OCI-LY1 (cell line): ENCODE measurements at regions not wholly inside any gene's neighbourhood (a gene's known extent, or its start where the extent isn't known, plus 50 kb on each side); places are given as distances from the start of the nearest gene placed in this dataset.

Experiments
- H2AFZ ChIP-seq: fragments of 200-600 bp; sonication (generic), shearing (Covaris generic); 2 replicates; pipeline ENCODE4 v1.6.0; 2014; ENCODE audit warnings: antibody characterized with exemption, mild to moderate bottlenecking, low read length
- H3F3A ChIP-seq: fragments of 200-600 bp; sonication (generic), shearing (Covaris generic); 2 replicates; pipeline ENCODE4 v1.6.0; 2014; ENCODE audit warnings: mild to moderate bottlenecking, antibody characterized with exemption, low read length, moderate library complexity; ENCODE audit not compliant: insufficient read depth
- H3K27ac ChIP-seq: fragments of 200-600 bp; sonication (generic); 2 replicates; pipeline ENCODE4 v1.5.1; 2014; ENCODE audit warnings: low read length, mixed run types, mild to moderate bottlenecking, low read depth; ENCODE audit not compliant: poor library complexity, severe bottlenecking
- H3K27me3 ChIP-seq: fragments of 200-600 bp; sonication (generic); 2 replicates; pipeline ENCODE4 v1.6.0; 2014; ENCODE audit warnings: antibody characterized with exemption, mild to moderate bottlenecking, low read length, moderate library complexity; ENCODE audit not compliant: insufficient read depth
- H3K36me3 ChIP-seq: fragments of 200-600 bp; sonication (generic); 2 replicates; pipeline ENCODE4 v1.6.1; 2014; ENCODE audit warnings: mild to moderate bottlenecking, antibody characterized with exemption, low read length, moderate library complexity, mixed read lengths; ENCODE audit not compliant: insufficient read depth
- H3K4me1 ChIP-seq: fragments of 200-600 bp; sonication (generic); 2 replicates; pipeline ENCODE4 v1.5.1; 2014; ENCODE audit warnings: mild to moderate bottlenecking, low read length, moderate library complexity; ENCODE audit not compliant: insufficient read depth, severe bottlenecking
- H3K4me2 ChIP-seq: fragments of 200-600 bp; sonication (generic), shearing (Covaris generic); 2 replicates; pipeline ENCODE4 v1.6.1; 2014; ENCODE audit warnings: low read length
- H3K4me3 ChIP-seq: fragments of 200-600 bp; sonication (generic); 2 replicates; pipeline ENCODE4 v1.5.1; 2014; ENCODE audit warnings: low read length, low read depth, mild to moderate bottlenecking, mixed read lengths; ENCODE audit not compliant: poor library complexity, severe bottlenecking
- H3K79me2 ChIP-seq: fragments of 200-600 bp; shearing (Covaris generic); 2 replicates; pipeline ENCODE4 v1.6.1; 2016; ENCODE audit warnings: mixed run types, low read length, mixed read lengths; ENCODE audit not compliant: insufficient read depth
- H3K9ac ChIP-seq: fragments of 200-600 bp; sonication (generic), shearing (Covaris generic); 2 replicates; pipeline ENCODE4 v1.6.1; 2014; ENCODE audit warnings: mild to moderate bottlenecking, low read length, mixed read lengths
- H3K9me2 ChIP-seq: fragments of 200-600 bp; sonication (generic), shearing (Covaris generic); 2 replicates; pipeline ENCODE4 v1.6.1; 2014; ENCODE audit warnings: low read depth, mild to moderate bottlenecking, low read length, mixed read lengths
- H3K9me3 ChIP-seq: fragments of 200-600 bp; shearing (Covaris generic); 2 replicates; pipeline ENCODE4 v1.6.1; 2014; ENCODE audit warnings: low read length, mixed read lengths
- H4K20me1 ChIP-seq: fragments of 200-600 bp; sonication (generic), shearing (Covaris generic); 2 replicates; pipeline ENCODE4 v1.6.0; 2016; ENCODE audit warnings: mild to moderate bottlenecking, low read length; ENCODE audit not compliant: insufficient read depth
- EZH2 ChIP-seq: fragments of 200-600 bp; sonication (generic), shearing (Covaris generic); IDR thresholded peaks from 2 replicates; pipeline ENCODE4 v1.8.0; 2017; ENCODE audit warnings: borderline replicate concordance, mixed run types, mild to moderate bottlenecking, antibody characterized with exemption, low read length, moderate library complexity, mixed read lengths
- TF ChIP-seq, protein P1 (sequence below): fragments of 200-600 bp; sonication (generic), shearing (Covaris generic); IDR thresholded peaks from 2 replicates; pipeline ENCODE4 v1.5.1; 2017; ENCODE audit warnings: mild to moderate bottlenecking, antibody characterized with exemption, low read length, moderate library complexity, mixed read lengths

DNA sequence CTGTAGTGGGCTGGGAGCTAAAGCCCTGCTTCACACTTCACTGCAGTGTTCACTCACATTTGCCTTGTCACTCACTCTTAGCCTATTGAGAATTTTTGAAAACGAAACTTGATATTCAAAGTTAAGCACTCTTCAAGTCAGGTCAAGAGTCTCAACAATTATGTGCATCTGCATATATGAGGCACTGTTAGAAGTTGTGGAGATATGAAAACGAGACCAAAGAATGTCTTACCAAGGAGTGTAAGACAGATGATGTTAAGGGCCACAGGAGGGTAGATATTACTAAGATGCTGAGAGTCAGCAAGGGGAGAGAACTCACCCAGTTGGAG, 64.7 kb upstream of the GJA8 start:
- no peaks in the 10 kb centered on the region for H4K20me1 ChIP-seq
- no peak overlapping the region for H3K27ac ChIP-seq
- no peaks in the 10 kb centered on the region for H3K27me3 ChIP-seq
- no peak overlapping the region for H3K9ac ChIP-seq
- no peaks in the 10 kb centered on the region for H3K9me3 ChIP-seq
- H3K4me3 ChIP-seq = no peak overlapping the region
- no peak overlapping the region for H3K4me2 ChIP-seq
- H3K36me3 ChIP-seq = no peaks in the 10 kb centered on the region
- no peaks in the 10 kb centered on the region for H3K79me2 ChIP-seq
- H2AFZ ChIP-seq = no peak overlapping the region
- H3F3A ChIP-seq = no peaks in the 10 kb centered on the region
- no peaks in the 10 kb centered on the region for H3K4me1 ChIP-seq
- TF ChIP-seq, protein P1, sequence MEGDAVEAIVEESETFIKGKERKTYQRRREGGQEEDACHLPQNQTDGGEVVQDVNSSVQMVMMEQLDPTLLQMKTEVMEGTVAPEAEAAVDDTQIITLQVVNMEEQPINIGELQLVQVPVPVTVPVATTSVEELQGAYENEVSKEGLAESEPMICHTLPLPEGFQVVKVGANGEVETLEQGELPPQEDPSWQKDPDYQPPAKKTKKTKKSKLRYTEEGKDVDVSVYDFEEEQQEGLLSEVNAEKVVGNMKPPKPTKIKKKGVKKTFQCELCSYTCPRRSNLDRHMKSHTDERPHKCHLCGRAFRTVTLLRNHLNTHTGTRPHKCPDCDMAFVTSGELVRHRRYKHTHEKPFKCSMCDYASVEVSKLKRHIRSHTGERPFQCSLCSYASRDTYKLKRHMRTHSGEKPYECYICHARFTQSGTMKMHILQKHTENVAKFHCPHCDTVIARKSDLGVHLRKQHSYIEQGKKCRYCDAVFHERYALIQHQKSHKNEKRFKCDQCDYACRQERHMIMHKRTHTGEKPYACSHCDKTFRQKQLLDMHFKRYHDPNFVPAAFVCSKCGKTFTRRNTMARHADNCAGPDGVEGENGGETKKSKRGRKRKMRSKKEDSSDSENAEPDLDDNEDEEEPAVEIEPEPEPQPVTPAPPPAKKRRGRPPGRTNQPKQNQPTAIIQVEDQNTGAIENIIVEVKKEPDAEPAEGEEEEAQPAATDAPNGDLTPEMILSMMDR = no peak
- no peak for TF ChIP-seq EZH2
- H3K9me2 ChIP-seq = no peaks in the 10 kb centered on the region

DNA sequence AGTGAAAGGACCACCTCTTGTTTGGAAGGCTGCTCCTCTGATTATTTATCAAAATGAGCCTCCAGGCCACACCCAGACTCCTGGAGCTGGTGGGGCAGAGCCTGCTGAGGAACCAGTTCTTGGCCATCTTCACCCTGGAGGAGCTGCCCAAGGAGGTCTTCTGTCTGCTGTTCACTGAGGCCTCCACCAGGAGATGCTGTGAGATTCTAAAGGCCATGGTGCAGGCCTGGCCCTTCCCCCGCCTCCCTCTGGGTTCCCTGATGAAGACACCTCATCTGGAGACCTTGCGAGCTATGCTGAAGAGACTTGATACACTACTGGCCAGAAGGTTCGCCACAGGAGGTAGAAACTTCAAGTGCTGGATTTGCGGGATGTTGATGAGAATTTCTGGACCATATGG, 61.7 kb upstream of the GJA8 start:
- Histone ChIP-seq H3K36me3 (no peaks in the 10 kb centered on the region), H3K9ac (no peak overlapping the region), H3K27me3 (no peaks in the 10 kb centered on the region)

DNA sequence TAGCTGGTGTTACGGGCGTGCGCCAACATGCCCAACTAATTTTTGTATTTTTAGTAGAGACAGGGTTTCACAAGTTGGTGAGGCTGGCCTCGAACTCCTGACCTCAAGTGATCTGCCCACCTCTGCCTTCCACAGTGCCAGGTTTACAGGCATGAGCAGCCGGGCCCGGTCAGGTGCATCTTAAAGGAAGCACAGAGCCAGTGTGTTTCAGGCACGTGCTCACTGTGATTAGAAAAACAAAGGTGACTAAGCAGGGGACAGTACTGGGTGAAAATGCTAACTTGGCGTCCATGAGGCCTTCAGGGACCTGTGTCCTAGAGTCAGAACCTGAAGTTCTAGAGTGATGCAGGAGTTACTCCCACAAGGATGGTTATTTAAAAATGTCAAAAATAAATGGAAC, 60.0 kb upstream of the GJA8 start:
- Histone ChIP-seq H2AFZ (no peak overlapping the region), H3K9me3 (no peaks in the 10 kb centered on the region), H3K27ac (no peak overlapping the region)

More for the DNA sequence above, 61.7 kb upstream of the GJA8 start:
- Histone ChIP-seq H4K20me1 (no peaks in the 10 kb centered on the region), H3K27ac (no peak overlapping the region), H3K79me2 (no peaks in the 10 kb centered on the region), H2AFZ (no peak overlapping the region), H3K4me3 (no peak overlapping the region), H3F3A (no peaks in the 10 kb centered on the region), H3K9me2 (no peaks in the 10 kb centered on the region), H3K4me1 (no peaks in the 10 kb centered on the region), H3K9me3 (no peaks in the 10 kb centered on the region), H3K4me2 (no peak overlapping the region)
- no peak for TF ChIP-seq EZH2
- TF ChIP-seq, protein P1 = peak; percentile 16; the same call in 1 of the 2 replicates

More for the DNA sequence above, 60.0 kb upstream of the GJA8 start:
- no peaks in the 10 kb centered on the region for H3K79me2 ChIP-seq
- H3K9ac ChIP-seq = no peak overlapping the region
- no peaks in the 10 kb centered on the region for H3F3A ChIP-seq
- no peaks in the 10 kb centered on the region for H3K4me1 ChIP-seq
- no peaks in the 10 kb centered on the region for H3K36me3 ChIP-seq
- H3K9me2 ChIP-seq = no peaks in the 10 kb centered on the region
- no peaks in the 10 kb centered on the region for H4K20me1 ChIP-seq
- no peak for TF ChIP-seq EZH2
- TF ChIP-seq, protein P1 = no peak
- no peaks in the 10 kb centered on the region; the same call in 1 of the 2 replicates for H3K27me3 ChIP-seq
- H3K4me2 ChIP-seq = no peak overlapping the region
- H3K4me3 ChIP-seq = no peak overlapping the region
